HG03025 (cell line): ENCODE measurements at regions not wholly inside any gene's neighbourhood (a gene's known extent, or its start where the extent isn't known, plus 50 kb on each side); places are given as distances from the start of the nearest gene placed in this dataset.

ENCODE experiments used
- ATAC-seq: cut with Tn5 transposase; IDR thresholded peaks from one replicate; pipeline ENCODE4 v1.9.1; 2021; ENCODE audit warnings: mild to moderate bottlenecking, moderate library complexity; ENCODE audit not compliant: unreplicated experiment, low FRiP score

GRCh38 chr2:129439406-129440302, 539.8 kb upstream of the RAB6C start:
- no peak for ATAC-seq

- ATAC-seq = no peak
Measured at GRCh38 chr2:129441610-129442009, 537.9 kb upstream of the RAB6C start.

- no peak for ATAC-seq
Measured at GRCh38 chr2:129443235-129443864, 536.1 kb upstream of the RAB6C start.

- ATAC-seq = no peak
Measured at GRCh38 chr2:129443865-129444739, 535.4 kb upstream of the RAB6C start.

- no peak for ATAC-seq
Measured at GRCh38 chr2:129444751-129445150, 534.7 kb upstream of the RAB6C start.

GRCh38 chr2:129456691-129457090, 522.8 kb upstream of the RAB6C start:
- ATAC-seq = no peak

GRCh38 chr2:129457277-129457818, 522.1 kb upstream of the RAB6C start:
- ATAC-seq = no peak

- ATAC-seq = no peak
Measured at GRCh38 chr2:129458006-129458405, 521.5 kb upstream of the RAB6C start.

GRCh38 chr2:129458436-129458835, 521.0 kb upstream of the RAB6C start:
- ATAC-seq = no peak

- ATAC-seq = no peak
Measured at GRCh38 chr2:129459200-129459876, 520.1 kb upstream of the RAB6C start.

GRCh38 chr2:129459881-129460280, 519.6 kb upstream of the RAB6C start:
- ATAC-seq = no peak

- no peak for ATAC-seq
Measured at GRCh38 chr2:129460299-129461198, 518.9 kb upstream of the RAB6C start.

- no peak for ATAC-seq
Measured at GRCh38 chr2:129462349-129462748, 517.1 kb upstream of the RAB6C start.

GRCh38 chr2:129462967-129463366, 516.5 kb upstream of the RAB6C start:
- no peak for ATAC-seq

GRCh38 chr2:129464036-129464435, 515.4 kb upstream of the RAB6C start:
- no peak for ATAC-seq

GRCh38 chr2:129464631-129465030, 514.8 kb upstream of the RAB6C start:
- no peak for ATAC-seq

GRCh38 chr2:129465045-129465444, 514.4 kb upstream of the RAB6C start:
- ATAC-seq = no peak

GRCh38 chr2:129466389-129466788, 513.1 kb upstream of the RAB6C start:
- ATAC-seq = no peak
